GM18502 (cell line): ENCODE measurements at regions not wholly inside any gene's neighbourhood (a gene's known extent, or its start where the extent isn't known, plus 50 kb on each side); places are given as distances from the start of the nearest gene placed in this dataset.

ENCODE experiments used
- ATAC-seq: cut with Tn5 transposase; IDR thresholded peaks from one replicate; pipeline ENCODE4 v1.9.1; 2021; ENCODE audit warnings: mild to moderate bottlenecking; ENCODE audit not compliant: unreplicated experiment, poor library complexity

GRCh38 chr4:14864365-14865030 lies 137.8 kb upstream of the CPEB2 start:
- no peak for ATAC-seq

GRCh38 chr4:14865031-14865366 lies 137.3 kb upstream of the CPEB2 start:
- no peak for ATAC-seq

- ATAC-seq: no peak
These were observed 136.5 kb upstream of the CPEB2 start for GRCh38 chr4:14865804-14866203.

GRCh38 chr4:14867847-14868246 lies 134.4 kb upstream of the CPEB2 start:
- ATAC-seq: no peak

GRCh38 chr4:14868426-14869395 lies 133.6 kb upstream of the CPEB2 start:
- ATAC-seq: no peak

GRCh38 chr4:14871676-14872430 lies 130.4 kb upstream of the CPEB2 start:
- no peak for ATAC-seq

- peak; percentile 75 for ATAC-seq
These were observed 127.3 kb upstream of the CPEB2 start for GRCh38 chr4:14874990-14875389.

GRCh38 chr4:14877246-14878225 lies 124.7 kb upstream of the CPEB2 start:
- ATAC-seq: peak; percentile 30

GRCh38 chr4:14878681-14879080 lies 123.6 kb upstream of the CPEB2 start:
- no peak for ATAC-seq

- no peak for ATAC-seq
These were observed 122.6 kb upstream of the CPEB2 start for GRCh38 chr4:14879683-14880082.

GRCh38 chr4:14880805-14881204 lies 121.5 kb upstream of the CPEB2 start:
- ATAC-seq: no peak

- no peak for ATAC-seq
These were observed 119.1 kb upstream of the CPEB2 start for GRCh38 chr4:14883166-14883565.

GRCh38 chr4:14883661-14884060 lies 118.6 kb upstream of the CPEB2 start:
- ATAC-seq: no peak

- no peak for ATAC-seq
These were observed 114.3 kb upstream of the CPEB2 start for GRCh38 chr4:14887842-14888433.

- ATAC-seq: no peak
These were observed 113.3 kb upstream of the CPEB2 start for GRCh38 chr4:14888790-14889572.

- no peak for ATAC-seq
These were observed 109.7 kb upstream of the CPEB2 start for GRCh38 chr4:14892563-14892962.

GRCh38 chr4:14893713-14894112 lies 108.6 kb upstream of the CPEB2 start:
- ATAC-seq: no peak

GRCh38 chr4:14894392-14895292 lies 107.6 kb upstream of the CPEB2 start:
- no peak for ATAC-seq
